GM23248 (cell line): ENCODE measurements at regions not wholly inside any gene's neighbourhood (a gene's known extent, or its start where the extent isn't known, plus 50 kb on each side); places are given as distances from the start of the nearest gene placed in this dataset.

Source experiments
- DNase-seq: peaks from one replicate; pipeline ENCODE4 v3.0.0-alpha.2; 2015
- H2AFZ ChIP-seq: fragments of 200-600 bp; sonication (generic); 2 replicates; pipeline ENCODE4 v1.6.1; 2016; ENCODE audit warnings: antibody characterized with exemption
- H3F3A ChIP-seq: fragments of 200-600 bp; sonication (generic); 2 replicates; pipeline ENCODE4 v1.6.1; 2016; ENCODE audit warnings: mild to moderate bottlenecking, antibody characterized with exemption, mixed run types; ENCODE audit not compliant: insufficient read depth
- H3K27ac ChIP-seq: fragments of 200-600 bp; sonication (generic); 2 replicates; pipeline ENCODE4 v1.5.1; 2016; ENCODE audit warnings: mild to moderate bottlenecking
- H3K27me3 ChIP-seq: fragments of 200-600 bp; sonication (generic); replicated peaks from 2 replicates; pipeline ENCODE4 v1.6.1; 2016; ENCODE audit warnings: mild to moderate bottlenecking; ENCODE audit not compliant: insufficient read depth
- H3K36me3 ChIP-seq: fragments of 200-600 bp; sonication (generic); 2 replicates; pipeline ENCODE4 v1.6.1; 2016; ENCODE audit warnings: low read depth, mild to moderate bottlenecking
- H3K4me1 ChIP-seq: fragments of 200-600 bp; sonication (generic); 2 replicates; pipeline ENCODE4 v1.6.1; 2016; ENCODE audit warnings: mild to moderate bottlenecking; ENCODE audit not compliant: insufficient read depth
- H3K4me2 ChIP-seq: fragments of 200-600 bp; sonication (generic); one replicate; pipeline ENCODE4 v1.6.1; 2016; ENCODE audit warnings: mild to moderate bottlenecking; ENCODE audit not compliant: unreplicated experiment
- H3K4me3 ChIP-seq: fragments of 200-600 bp; sonication (generic); 2 replicates; pipeline ENCODE4 v1.5.1; 2016; ENCODE audit warnings: mild to moderate bottlenecking
- H3K79me2 ChIP-seq: fragments of 200-600 bp; sonication (generic); 2 replicates; pipeline ENCODE4 v1.6.1; 2016; ENCODE audit warnings: mild to moderate bottlenecking; ENCODE audit not compliant: insufficient read depth
- H3K9ac ChIP-seq: fragments of 200-600 bp; sonication (generic); 2 replicates; pipeline ENCODE4 v1.6.1; 2016; ENCODE audit warnings: mild to moderate bottlenecking
- H3K9me2 ChIP-seq: fragments of 200-600 bp; sonication (generic); 2 replicates; pipeline ENCODE4 v1.6.1; 2016; ENCODE audit warnings: mixed run types, mild to moderate bottlenecking, moderate library complexity; ENCODE audit not compliant: insufficient read depth
- H3K9me3 ChIP-seq: fragments of 200-600 bp; sonication (generic); one replicate; pipeline ENCODE4 v1.6.1; 2017; ENCODE audit warnings: low read depth
- H4K20me1 ChIP-seq: fragments of 200-600 bp; sonication (generic); 2 replicates; pipeline ENCODE4 v1.6.0; 2016; ENCODE audit not compliant: insufficient read depth
- EZH2 ChIP-seq: fragments of 200-600 bp; sonication (generic); IDR thresholded peaks from 2 replicates; pipeline ENCODE4 v1.6.1; 2018; ENCODE audit warnings: antibody characterized with exemption, mild to moderate bottlenecking; ENCODE audit not compliant: insufficient read depth, poor library complexity, severe bottlenecking
- EZH2phosphoT487 ChIP-seq: fragments of 200-600 bp; sonication (generic); IDR thresholded peaks from 2 replicates; pipeline ENCODE4 v1.6.1; 2018; ENCODE audit warnings: antibody characterized with exemption, moderate library complexity, mild to moderate bottlenecking, low read depth; ENCODE audit not compliant: insufficient read depth
- WGBS, 2 experiments: methylation state at CpG; one replicate each; pipeline ENCODE4 v1.1.6; 2015 to 2017; ENCODE audit warnings: low lambda C conversion rate in 2 of 2, low coverage in 1 of 2; ENCODE audit errors: missing lambda C conversion rate in 2 of 2; 5-methylcytosine and 5-hydroxymethylcytosine counted together
- in situ Hi-C: fragments of 300-500 bp; cut with MboI; formaldehyde crosslinking; loops from 2 replicates; pipeline ENCODE4 v1.15.0; 2020

DNA sequence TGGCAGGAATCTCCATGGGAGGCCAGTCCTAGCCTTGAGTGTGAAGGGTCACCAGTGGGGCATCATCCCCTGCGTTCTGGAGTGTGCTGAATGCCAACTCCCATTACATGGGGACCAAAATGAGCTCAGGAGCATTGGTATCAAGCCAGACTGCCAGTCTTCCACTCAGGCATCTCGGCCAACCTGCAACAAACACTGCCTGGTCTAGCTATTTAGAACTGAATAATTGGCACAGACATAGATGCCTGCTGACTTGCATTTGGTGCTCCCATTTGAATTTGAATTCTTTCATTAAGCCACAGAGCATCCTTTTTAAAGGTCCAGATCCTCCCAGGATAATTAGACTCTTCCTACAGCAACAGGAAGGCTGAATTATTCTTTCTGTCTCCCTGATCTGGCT, 116.6 kb upstream of the ABCA1 start:
- no peaks in the 10 kb centered on the region for H3K27me3 ChIP-seq
- no peaks in the 10 kb centered on the region for H3K79me2 ChIP-seq
- no peak for TF ChIP-seq EZH2phosphoT487
- TF ChIP-seq EZH2, result no peak
- no peaks in the 10 kb centered on the region for H3K36me3 ChIP-seq
- no peaks in the 10 kb centered on the region for H3K4me1 ChIP-seq
- no peaks in the 10 kb centered on the region for H3F3A ChIP-seq
- WGBS, 2 experiments, result 56 to 69% methylated on average over 2 of the region's 2 CpGs
- H3K4me2 ChIP-seq, result no peak overlapping the region
- no peaks in the 10 kb centered on the region for H3K9me3 ChIP-seq
- in situ Hi-C loops, result no loop called here
- H3K27ac ChIP-seq, result no peak overlapping the region
- no peak overlapping the region for H3K4me3 ChIP-seq
- DNase-seq, result no peak
- H4K20me1 ChIP-seq, result no peaks in the 10 kb centered on the region
- no peak overlapping the region for H3K9ac ChIP-seq
- H3K9me2 ChIP-seq, result no peaks in the 10 kb centered on the region
- H2AFZ ChIP-seq, result no peak overlapping the region

- Histone ChIP-seq H3K9me3 (no peaks in the 10 kb centered on the region), H4K20me1 (no peaks in the 10 kb centered on the region), H2AFZ (no peak overlapping the region), H3K9ac (no peak overlapping the region), H3K27ac (no peak overlapping the region), H3K9me2 (no peaks in the 10 kb centered on the region), H3K4me1 (0 out of 2 replicates have a peak, but pooled peaks cover 3% of the 10 kb centered on the region), H3K36me3 (no peaks in the 10 kb centered on the region), H3K4me2 (no peak overlapping the region), H3K79me2 (no peaks in the 10 kb centered on the region), H3K4me3 (no peak overlapping the region), H3F3A (no peaks in the 10 kb centered on the region), H3K27me3 (no peaks in the 10 kb centered on the region)
- WGBS, 2 experiments, result 84 to 93% methylated on average over 2 of the region's 2 CpGs
- no peak for DNase-seq
- no peak for TF ChIP-seq EZH2phosphoT487
- in situ Hi-C loops, result no loop called here
These were observed 119.2 kb upstream of the ABCA1 start for GRCh38 chr9:105046907-105047741.

DNA sequence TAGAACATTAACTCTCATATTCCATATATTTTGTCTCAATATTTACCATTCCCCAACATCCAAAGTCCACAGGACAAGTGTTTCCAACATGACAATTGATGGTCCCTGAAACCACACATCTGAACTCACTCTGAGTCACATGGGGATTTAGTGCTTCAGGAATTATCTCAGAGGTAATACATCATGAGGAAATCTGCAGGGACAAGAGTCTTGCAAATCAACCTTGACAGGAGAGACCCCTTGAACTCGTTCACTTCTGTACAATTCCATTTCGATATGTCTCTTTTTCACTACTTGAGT, 119.7 kb upstream of the ABCA1 start:
- Histone ChIP-seq H3K27ac (no peak overlapping the region), H3K9me3 (no peaks in the 10 kb centered on the region), H3K9me2 (no peaks in the 10 kb centered on the region), H3K9ac (no peak overlapping the region), H2AFZ (no peak overlapping the region), H3K4me1 (0 out of 2 replicates have a peak, but pooled peaks cover 3% of the 10 kb centered on the region), H3K4me2 (no peak overlapping the region), H3K79me2 (no peaks in the 10 kb centered on the region), H4K20me1 (no peaks in the 10 kb centered on the region), H3K36me3 (no peaks in the 10 kb centered on the region), H3K4me3 (no peak overlapping the region), H3F3A (no peaks in the 10 kb centered on the region), H3K27me3 (no peaks in the 10 kb centered on the region)
- DNase-seq, result no peak
- in situ Hi-C loops, result no loop called here
- TF ChIP-seq EZH2 (no peak), EZH2phosphoT487 (no peak)
- WGBS, 2 experiments, result 73 to 76% methylated on average over 2 of the region's 2 CpGs

GRCh38 chr9:105048331-105048730, 120.4 kb upstream of the ABCA1 start:
- Histone ChIP-seq H3K9me2 (no peaks in the 10 kb centered on the region), H3K36me3 (no peaks in the 10 kb centered on the region), H4K20me1 (no peaks in the 10 kb centered on the region), H3K9ac (no peak overlapping the region), H3K79me2 (no peaks in the 10 kb centered on the region), H2AFZ (no peak overlapping the region), H3K27ac (no peak overlapping the region), H3K27me3 (no peaks in the 10 kb centered on the region), H3F3A (no peaks in the 10 kb centered on the region), H3K4me1 (0 out of 2 replicates have a peak, but pooled peaks cover 3% of the 10 kb centered on the region), H3K4me2 (no peak overlapping the region), H3K9me3 (no peaks in the 10 kb centered on the region), H3K4me3 (no peak overlapping the region)
- TF ChIP-seq EZH2phosphoT487, result no peak
- TF ChIP-seq EZH2, result no peak
- DNase-seq, result no peak
- 76 to 88% methylated on average over 2 of the region's 2 CpGs for WGBS, 2 experiments
- in situ Hi-C loops, result no loop called here
